ENCODE measurements at regions not wholly inside any gene's neighbourhood (a gene's known extent, or its start where the extent isn't known, plus 50 kb on each side); places are given as distances from the start of the nearest gene placed in this dataset.

DNA sequence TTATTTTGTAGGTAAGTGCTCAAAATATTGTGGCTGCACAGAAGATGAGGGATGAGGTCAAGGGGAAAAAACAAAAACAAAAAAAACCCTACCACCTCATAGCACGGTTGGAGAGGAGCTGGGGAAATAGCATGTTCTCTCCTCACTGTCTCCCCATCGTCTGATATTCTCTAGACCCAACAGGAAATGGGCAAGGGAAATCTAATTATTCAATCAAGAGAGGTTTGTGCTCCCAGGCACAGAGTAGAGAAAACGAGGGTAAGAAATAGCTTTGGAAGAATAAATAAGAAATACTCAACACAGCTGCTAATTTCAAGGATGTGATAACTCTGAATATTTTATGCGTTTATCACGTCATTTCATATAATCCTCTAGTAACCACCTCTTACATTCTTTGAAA, 619.2 kb upstream of the GNPDA2 start:
- no peak for DNase-seq (ENCODE audit: low read depth)
- TF ChIP-seq, protein P1, sequence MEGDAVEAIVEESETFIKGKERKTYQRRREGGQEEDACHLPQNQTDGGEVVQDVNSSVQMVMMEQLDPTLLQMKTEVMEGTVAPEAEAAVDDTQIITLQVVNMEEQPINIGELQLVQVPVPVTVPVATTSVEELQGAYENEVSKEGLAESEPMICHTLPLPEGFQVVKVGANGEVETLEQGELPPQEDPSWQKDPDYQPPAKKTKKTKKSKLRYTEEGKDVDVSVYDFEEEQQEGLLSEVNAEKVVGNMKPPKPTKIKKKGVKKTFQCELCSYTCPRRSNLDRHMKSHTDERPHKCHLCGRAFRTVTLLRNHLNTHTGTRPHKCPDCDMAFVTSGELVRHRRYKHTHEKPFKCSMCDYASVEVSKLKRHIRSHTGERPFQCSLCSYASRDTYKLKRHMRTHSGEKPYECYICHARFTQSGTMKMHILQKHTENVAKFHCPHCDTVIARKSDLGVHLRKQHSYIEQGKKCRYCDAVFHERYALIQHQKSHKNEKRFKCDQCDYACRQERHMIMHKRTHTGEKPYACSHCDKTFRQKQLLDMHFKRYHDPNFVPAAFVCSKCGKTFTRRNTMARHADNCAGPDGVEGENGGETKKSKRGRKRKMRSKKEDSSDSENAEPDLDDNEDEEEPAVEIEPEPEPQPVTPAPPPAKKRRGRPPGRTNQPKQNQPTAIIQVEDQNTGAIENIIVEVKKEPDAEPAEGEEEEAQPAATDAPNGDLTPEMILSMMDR (conservative IDR thresholded peaks at IDR 0.05; ENCODE audit: low read depth, low read length), result no peak
- H3K4me3 ChIP-seq (ENCODE audit: low read depth, low read length), result no peak overlapping the region

DNA sequence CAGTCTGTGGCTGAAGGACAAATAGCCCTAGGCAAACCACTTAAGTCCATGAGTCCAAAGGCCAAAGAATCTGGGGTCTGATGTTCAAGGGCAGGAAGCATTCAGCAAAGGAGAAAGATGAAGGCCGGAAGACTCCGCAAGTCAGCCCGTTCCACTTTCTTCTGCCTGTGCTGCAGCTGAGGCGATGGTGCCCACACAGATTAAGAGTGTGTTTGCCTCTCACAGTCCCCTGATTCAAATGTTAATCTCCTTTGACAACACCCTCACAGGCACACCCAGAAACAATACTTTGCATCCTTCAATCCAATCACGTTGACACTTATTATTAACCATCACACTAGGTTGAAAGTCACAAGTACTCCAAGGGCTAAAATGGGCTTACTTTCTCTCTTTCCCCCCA, 605.4 kb upstream of the GNPDA2 start:
- TF ChIP-seq, protein P1 (conservative IDR thresholded peaks at IDR 0.05; ENCODE audit: low read depth, low read length), result no peak
- no peak overlapping the region for H3K4me3 ChIP-seq (ENCODE audit: low read depth, low read length)
- no peak for DNase-seq (ENCODE audit: low read depth)

DNA sequence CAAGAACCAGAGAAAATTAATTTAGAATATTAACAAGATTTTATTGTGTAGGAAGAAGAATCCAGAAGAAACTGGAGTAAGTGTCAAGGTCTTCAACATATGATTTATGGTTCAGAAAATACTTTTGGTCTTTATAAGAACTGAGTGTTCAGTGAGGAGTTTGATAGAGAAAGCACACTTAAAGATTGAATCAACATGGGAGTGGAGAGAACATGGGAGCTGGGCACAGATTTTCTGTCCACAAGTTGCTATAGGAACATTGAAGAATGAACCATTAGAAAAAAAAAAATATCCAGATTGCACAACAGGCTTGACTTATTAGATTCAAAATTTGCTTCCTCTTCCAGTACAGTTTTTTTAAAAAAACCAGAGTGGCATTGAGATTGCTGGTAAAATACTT, 601.2 kb upstream of the GNPDA2 start:
- TF ChIP-seq, protein P1 (conservative IDR thresholded peaks at IDR 0.05; ENCODE audit: low read depth, low read length), result no peak
- DNase-seq (ENCODE audit: low read depth), result no peak
- H3K4me3 ChIP-seq (ENCODE audit: low read depth, low read length), result no peak overlapping the region

DNA sequence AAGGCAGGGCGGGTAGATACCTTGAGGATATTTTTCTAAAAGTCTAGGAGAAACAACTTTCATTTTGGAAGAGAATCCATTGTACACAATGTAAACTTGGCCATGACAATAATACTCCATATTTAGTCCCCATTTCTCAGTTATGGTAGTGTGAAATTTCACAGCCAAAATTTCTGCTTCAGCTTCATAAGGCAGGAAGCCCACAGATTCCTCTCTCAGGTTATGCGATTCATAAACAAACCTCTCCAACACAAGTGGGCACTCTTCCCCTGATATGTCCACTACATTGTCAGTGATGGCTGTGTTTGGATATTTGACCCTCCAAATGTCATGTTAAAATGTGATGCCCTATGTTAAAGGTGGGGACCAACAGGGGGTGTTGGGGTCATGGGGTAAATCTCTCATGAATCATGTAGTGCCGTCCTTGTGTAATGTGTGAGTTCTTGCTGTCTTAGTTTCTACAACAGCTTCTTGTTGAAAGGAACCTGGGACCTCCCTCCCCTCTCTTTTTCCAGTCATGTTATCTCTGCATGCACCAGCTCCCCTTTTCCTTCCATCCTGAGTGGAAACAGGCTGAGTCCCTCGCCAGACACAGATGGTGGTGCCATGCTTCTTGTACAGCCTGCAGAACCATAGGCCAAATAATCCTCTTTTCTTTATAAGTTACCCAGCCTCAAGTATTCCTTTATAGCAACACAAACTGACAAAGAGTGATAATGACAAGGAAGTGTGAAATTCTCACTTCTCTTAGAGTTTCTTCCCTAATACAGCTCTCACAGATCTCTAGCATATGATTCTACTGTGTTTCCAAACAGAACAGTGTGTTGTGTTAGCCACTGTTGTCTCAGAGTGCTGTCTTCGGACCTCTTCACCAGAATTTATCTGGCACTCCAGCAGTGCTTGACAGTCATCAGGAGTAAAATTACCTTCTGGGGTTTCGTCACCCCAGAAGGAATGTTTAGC, 598.4 kb upstream of the GNPDA2 start:
- TF ChIP-seq, protein P1 (conservative IDR thresholded peaks at IDR 0.05; ENCODE audit: low read depth, low read length), result no peak
- no peak overlapping the region for H3K4me3 ChIP-seq (ENCODE audit: low read depth, low read length)
- no peak for DNase-seq (ENCODE audit: low read depth)

DNA sequence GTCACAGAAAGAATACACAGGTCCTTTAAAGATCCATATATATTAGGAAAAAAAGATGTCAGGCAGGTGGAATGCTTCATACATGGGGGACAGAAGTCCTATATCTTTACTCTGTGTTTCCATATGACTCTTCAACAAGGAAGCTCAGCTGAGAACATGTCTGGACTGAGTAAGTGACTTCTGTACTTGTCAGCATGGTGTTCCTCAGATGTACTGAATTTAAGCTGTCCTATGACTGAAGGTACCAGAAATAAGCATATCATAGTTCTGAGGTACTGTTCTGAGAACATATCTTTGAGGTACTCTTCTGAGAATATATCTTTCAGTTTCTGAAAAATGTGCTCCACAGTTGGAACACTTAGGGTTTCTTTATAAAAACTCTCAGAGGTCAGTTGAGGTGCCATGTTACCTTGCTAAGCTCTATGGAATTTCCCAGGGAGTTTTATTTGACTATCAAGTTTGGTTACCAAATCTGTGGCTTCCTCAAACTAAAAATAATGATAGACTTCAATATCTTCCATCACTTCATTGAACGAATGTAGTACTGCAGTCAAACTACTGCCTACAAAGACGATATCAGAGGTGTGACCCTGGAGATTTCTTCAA, 597.2 kb upstream of the GNPDA2 start:
- TF ChIP-seq, protein P1 (conservative IDR thresholded peaks at IDR 0.05; ENCODE audit: low read depth, low read length), result no peak
- no peak for DNase-seq (ENCODE audit: low read depth)
- no peak overlapping the region for H3K4me3 ChIP-seq (ENCODE audit: low read depth, low read length)

DNA sequence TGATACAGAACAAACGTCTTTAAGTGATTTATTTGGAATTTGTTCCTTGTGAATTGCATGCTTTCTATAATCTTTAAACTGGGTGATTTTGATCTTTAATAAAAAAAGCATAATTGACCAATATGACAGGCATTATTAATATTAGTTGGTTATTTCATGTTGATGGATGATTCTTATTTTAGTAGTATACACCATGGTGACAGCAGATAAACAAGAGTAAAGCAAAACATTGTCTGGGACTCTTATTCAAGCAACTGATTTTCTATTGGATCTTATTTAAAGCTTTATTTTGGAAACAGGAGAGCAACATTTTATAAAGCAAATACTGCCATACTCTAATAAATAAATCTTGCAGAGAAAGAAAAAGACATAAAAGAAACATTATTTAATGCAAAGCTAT, 591.4 kb upstream of the GNPDA2 start:
- no peak for DNase-seq (ENCODE audit: low read depth)
- TF ChIP-seq, protein P1 (conservative IDR thresholded peaks at IDR 0.05; ENCODE audit: low read depth, low read length), result no peak
- H3K4me3 ChIP-seq (ENCODE audit: low read depth, low read length), result no peak overlapping the region

Measured in epithelial cell of proximal tubule (primary cell).